Breast epithelium (tissue), 3 donors: ENCODE measurements at regions not wholly inside any gene's neighbourhood (a gene's known extent, or its start where the extent isn't known, plus 50 kb on each side); places are given as distances from the start of the nearest gene placed in this dataset.

Experiments used
- CTCF ChIP-seq, 3 donors: fragments of 450-650 bp; IDR thresholded peaks; one replicate each; pipeline ENCODE4 v1.5.1; 2016 to 2017; ENCODE audit warnings: antibody characterized with exemption in 3 of 3, mild to moderate bottlenecking in 3 of 3, moderate library complexity in 3 of 3
- POLR2AphosphoS5 ChIP-seq, 3 donors: sonication (generic); formaldehyde crosslinking; IDR thresholded peaks; one replicate each; pipeline ENCODE4 v1.6.1; 2017; ENCODE audit warnings: antibody characterized with exemption in 3 of 3

GRCh38 chr2:34143149-34143548 is 544.0 kb upstream of the FAM98A start:
- TF ChIP-seq CTCF (IDR thresholded peaks at IDR 0.05) (no peak), POLR2AphosphoS5 (IDR thresholded peaks at IDR 0.05) (no peak)
